Natural killer cell treated with Interleukin-12 subunit alpha and Interleukin-12 subunit beta and Interleukin-15 and Interleukin-18, amount 100 ng/mL, for 72 hours (primary cell): ENCODE measurements at regions not wholly inside any gene's neighbourhood (a gene's known extent, or its start where the extent isn't known, plus 50 kb on each side); places are given as distances from the start of the nearest gene placed in this dataset.

Experiments
- ATAC-seq, 2 donors: fragments of 150-1000 bp; cut with Tn5 transposase in 1 of 2; sonication (Bioruptor Pico), chemical (Tn5 transposase) in 1 of 2; 2 replicates each; pipeline ENCODE4 v1.10.0; 2021
- DNase-seq: peaks from one replicate; pipeline ENCODE4 v3.0.0; 2022; ENCODE audit warnings: low spot score
- H3K27ac Mint-ChIP-seq, 2 donors: 1 replicate in 1 of 2; 2 replicates in 1 of 2; pipeline ENCODE4 v1.8.0; 2022; ENCODE audit warnings: mixed read lengths in 2 of 2, mild to moderate bottlenecking in 1 of 2, moderate library complexity in 1 of 2
- H3K27me3 Mint-ChIP-seq, 2 donors: 1 replicate in 1 of 2; 2 replicates in 1 of 2; pipeline ENCODE4 v1.8.0; 2022; ENCODE audit warnings: mixed read lengths in 2 of 2
- H3K36me3 Mint-ChIP-seq: one replicate; pipeline ENCODE4 v1.8.0; 2022; ENCODE audit warnings: mixed read lengths
- H3K4me1 Mint-ChIP-seq, 2 donors: 1 replicate in 1 of 2; 2 replicates in 1 of 2; pipeline ENCODE4 v1.8.0; 2022; ENCODE audit warnings: low read depth in 2 of 2, mixed read lengths in 2 of 2, mild to moderate bottlenecking in 1 of 2
- H3K4me3 Mint-ChIP-seq: one replicate; pipeline ENCODE4 v1.8.0; 2022; ENCODE audit warnings: mixed read lengths
- H3K9me3 Mint-ChIP-seq: 2 replicates; pipeline ENCODE4 v1.8.0; 2022; ENCODE audit warnings: mixed read lengths

GRCh38 chr2:194992648-194993047 lies 664.4 kb upstream of the SLC39A10 start:
- no peak overlapping the region for H3K4me3 Mint-ChIP-seq
- ATAC-seq (no peak), DNase-seq (no peak)
- H3K27ac Mint-ChIP-seq, result no peak overlapping the region
- no peaks in the 10 kb centered on the region for H3K9me3 Mint-ChIP-seq
- no peaks in the 10 kb centered on the region for H3K36me3 Mint-ChIP-seq
- H3K4me1 Mint-ChIP-seq, result no peaks in the 10 kb centered on the region
- no peaks in the 10 kb centered on the region for H3K27me3 Mint-ChIP-seq

- no peak overlapping the region for H3K27ac Mint-ChIP-seq
- H3K4me3 Mint-ChIP-seq, result no peak overlapping the region
- peaks cover 12% of the 10 kb centered on the region for H3K36me3 Mint-ChIP-seq
- ATAC-seq (no peak), DNase-seq (no peak)
- no peaks in the 10 kb centered on the region for H3K4me1 Mint-ChIP-seq
- H3K27me3 Mint-ChIP-seq, result no peaks in the 10 kb centered on the region
- H3K9me3 Mint-ChIP-seq, result peaks cover 19% of the 10 kb centered on the region
Measured at GRCh38 chr2:194985258-194985657, 671.8 kb upstream of the SLC39A10 start.

- H3K36me3 Mint-ChIP-seq, result peaks cover 6% of the 10 kb centered on the region
- peaks cover 3% of the 10 kb centered on the region for H3K9me3 Mint-ChIP-seq
- H3K27ac Mint-ChIP-seq, result no peak overlapping the region
- DNase-seq (no peak), ATAC-seq (no peak)
- no peaks in the 10 kb centered on the region for H3K4me1 Mint-ChIP-seq
- H3K27me3 Mint-ChIP-seq, result no peaks in the 10 kb centered on the region
- no peak overlapping the region for H3K4me3 Mint-ChIP-seq
Measured at GRCh38 chr2:194962254-194962653, 694.8 kb upstream of the SLC39A10 start.

GRCh38 chr2:194954218-194954617 lies 702.8 kb upstream of the SLC39A10 start:
- H3K9me3 Mint-ChIP-seq, result peaks cover 4% of the 10 kb centered on the region
- ATAC-seq (no peak), DNase-seq (no peak)
- H3K4me1 Mint-ChIP-seq, result no peaks in the 10 kb centered on the region
- no peak overlapping the region for H3K4me3 Mint-ChIP-seq
- H3K36me3 Mint-ChIP-seq, result peaks cover 6% of the 10 kb centered on the region
- H3K27ac Mint-ChIP-seq, result no peak overlapping the region
- no peaks in the 10 kb centered on the region for H3K27me3 Mint-ChIP-seq

- no peaks in the 10 kb centered on the region for H3K27me3 Mint-ChIP-seq
- ATAC-seq (no peak), DNase-seq (no peak)
- H3K9me3 Mint-ChIP-seq, result no peaks in the 10 kb centered on the region
- no peaks in the 10 kb centered on the region for H3K4me1 Mint-ChIP-seq
- no peaks in the 10 kb centered on the region for H3K36me3 Mint-ChIP-seq
- H3K4me3 Mint-ChIP-seq, result no peak overlapping the region
- H3K27ac Mint-ChIP-seq, result no peak overlapping the region
Measured at GRCh38 chr2:194946826-194947225, 710.2 kb upstream of the SLC39A10 start.

GRCh38 chr2:194938066-194938465 lies 719.0 kb upstream of the SLC39A10 start:
- ATAC-seq (no peak), DNase-seq (no peak)
- peaks cover 14% of the 10 kb centered on the region for H3K9me3 Mint-ChIP-seq
- no peaks in the 10 kb centered on the region for H3K4me1 Mint-ChIP-seq
- no peak overlapping the region for H3K4me3 Mint-ChIP-seq
- no peak overlapping the region for H3K27ac Mint-ChIP-seq
- H3K36me3 Mint-ChIP-seq, result no peaks in the 10 kb centered on the region
- H3K27me3 Mint-ChIP-seq, result no peaks in the 10 kb centered on the region

- Mint-ChIP-seq H3K36me3 (no peaks in the 10 kb centered on the region), H3K4me3 (no peak overlapping the region), H3K9me3 (peaks cover 5% of the 10 kb centered on the region), H3K27ac (no peak overlapping the region), H3K4me1 (no peaks in the 10 kb centered on the region), H3K27me3 (no peaks in the 10 kb centered on the region)
- no peak for ATAC-seq
- DNase-seq, result no peak
Measured at GRCh38 chr2:194927489-194927888, 729.5 kb upstream of the SLC39A10 start.

GRCh38 chr2:194926873-194927272 lies 730.2 kb upstream of the SLC39A10 start:
- Mint-ChIP-seq H3K27ac (no peak overlapping the region), H3K36me3 (no peaks in the 10 kb centered on the region), H3K9me3 (peaks cover 5% of the 10 kb centered on the region), H3K4me1 (no peaks in the 10 kb centered on the region), H3K27me3 (no peaks in the 10 kb centered on the region), H3K4me3 (no peak overlapping the region)
- no peak for DNase-seq
- ATAC-seq, result no peak

GRCh38 chr2:194925742-194926141 lies 731.3 kb upstream of the SLC39A10 start:
- Mint-ChIP-seq H3K27me3 (no peaks in the 10 kb centered on the region), H3K27ac (no peak overlapping the region), H3K4me3 (no peak overlapping the region), H3K4me1 (no peaks in the 10 kb centered on the region), H3K36me3 (no peaks in the 10 kb centered on the region), H3K9me3 (peaks cover 5% of the 10 kb centered on the region)
- DNase-seq (no peak), ATAC-seq (no peak)

GRCh38 chr2:194917519-194917918 lies 739.5 kb upstream of the SLC39A10 start:
- Mint-ChIP-seq H3K9me3 (peaks cover 3% of the 10 kb centered on the region), H3K4me3 (no peak overlapping the region), H3K27me3 (no peaks in the 10 kb centered on the region), H3K27ac (no peak overlapping the region), H3K4me1 (no peaks in the 10 kb centered on the region), H3K36me3 (no peaks in the 10 kb centered on the region)
- ATAC-seq (no peak), DNase-seq (no peak)

GRCh38 chr2:194915485-194915884 lies 741.5 kb upstream of the SLC39A10 start:
- H3K36me3 Mint-ChIP-seq, result no peaks in the 10 kb centered on the region
- peaks cover 3% of the 10 kb centered on the region for H3K9me3 Mint-ChIP-seq
- H3K27ac Mint-ChIP-seq, result no peak overlapping the region
- ATAC-seq, result no peak
- no peaks in the 10 kb centered on the region for H3K27me3 Mint-ChIP-seq
- no peaks in the 10 kb centered on the region for H3K4me1 Mint-ChIP-seq
- H3K4me3 Mint-ChIP-seq, result no peak overlapping the region
- DNase-seq, result no peak

GRCh38 chr2:194907569-194907968 lies 749.5 kb upstream of the SLC39A10 start:
- Mint-ChIP-seq H3K4me3 (no peak overlapping the region), H3K27ac (no peak overlapping the region), H3K4me1 (no peaks in the 10 kb centered on the region), H3K9me3 (peaks cover 5% of the 10 kb centered on the region), H3K27me3 (no peaks in the 10 kb centered on the region), H3K36me3 (no peaks in the 10 kb centered on the region)
- ATAC-seq (no peak), DNase-seq (no peak)

GRCh38 chr2:194896871-194897270 lies 760.2 kb upstream of the SLC39A10 start:
- Mint-ChIP-seq H3K9me3 (peaks cover 11% of the 10 kb centered on the region), H3K27ac (no peak overlapping the region), H3K27me3 (no peaks in the 10 kb centered on the region), H3K4me3 (no peak overlapping the region), H3K4me1 (no peaks in the 10 kb centered on the region), H3K36me3 (peaks cover 4% of the 10 kb centered on the region)
- DNase-seq (no peak), ATAC-seq (no peak)

- ATAC-seq (no peak), DNase-seq (no peak)
- H3K9me3 Mint-ChIP-seq, result no peaks in the 10 kb centered on the region
- H3K4me1 Mint-ChIP-seq, result no peaks in the 10 kb centered on the region
- H3K4me3 Mint-ChIP-seq, result no peak overlapping the region
- H3K27ac Mint-ChIP-seq, result no peak overlapping the region
- no peaks in the 10 kb centered on the region for H3K27me3 Mint-ChIP-seq
- H3K36me3 Mint-ChIP-seq, result no peaks in the 10 kb centered on the region
Measured at GRCh38 chr2:194883711-194884110, 773.3 kb upstream of the SLC39A10 start.

- H3K4me3 Mint-ChIP-seq, result no peak overlapping the region
- peaks cover 3% of the 10 kb centered on the region for H3K9me3 Mint-ChIP-seq
Measured at GRCh38 chr2:194870974-194871535, 786.0 kb upstream of the SLC39A10 start.

More at GRCh38 chr2:194870974-194871535, 786.0 kb upstream of the SLC39A10 start:
- DNase-seq, result no peak
- Mint-ChIP-seq H3K36me3 (no peaks in the 10 kb centered on the region), H3K4me1 (no peaks in the 10 kb centered on the region), H3K27me3 (no peaks in the 10 kb centered on the region), H3K27ac (no peak overlapping the region)
- no peak for ATAC-seq
